HL-60/S4 (cell line): ENCODE measurements at regions not wholly inside any gene's neighbourhood (a gene's known extent, or its start where the extent isn't known, plus 50 kb on each side); places are given as distances from the start of the nearest gene placed in this dataset.
"Not testable (repeated sequence)": the region's sequence is repeated elsewhere in the genome, so short reads cannot be mapped to it uniquely, and the experiment has no call there.

Source experiments
- in situ Hi-C: fragments of 300-500 bp; cut with MboI; formaldehyde crosslinking; loops from 2 replicates; pipeline ENCODE4 v1.14.3; 2022; ENCODE audit warnings: low sequenced_read_pairs

- in situ Hi-C loops = loop anchor here (25.0 kb wide), 1 partner anchor 1380 kb away; no protein-coding TSS in a partner anchor
Observed at GRCh38 chr9:85792057-85792456, 50.3 kb upstream of the AGTPBP1 start.

- in situ Hi-C loops = loop anchor here (25.0 kb wide), 1 partner anchor 434 kb away; no protein-coding TSS in a partner anchor
Observed at GRCh38 chr9:85802978-85803695, 61.4 kb upstream of the AGTPBP1 start.

GRCh38 chr9:85804847-85805133, 63.0 kb upstream of the AGTPBP1 start:
- in situ Hi-C loops = loop anchor here (25.0 kb wide), 1 partner anchor 433 kb away; no protein-coding TSS in a partner anchor

GRCh38 chr9:85805134-85806005, 63.6 kb upstream of the AGTPBP1 start:
- in situ Hi-C loops = loop anchor here (25.0 kb wide), 1 partner anchor 432 kb away; no protein-coding TSS in a partner anchor

- in situ Hi-C loops = loop anchor here (25.0 kb wide), 1 partner anchor 429 kb away; no protein-coding TSS in a partner anchor
Observed at GRCh38 chr9:85808329-85808728, 66.6 kb upstream of the AGTPBP1 start.

GRCh38 chr9:85813388-85813787, 71.6 kb upstream of the AGTPBP1 start:
- in situ Hi-C loops = loop anchor here (25.0 kb wide), 1 partner anchor 424 kb away; no protein-coding TSS in a partner anchor

GRCh38 chr9:85814800-85815199, 73.0 kb upstream of the AGTPBP1 start:
- in situ Hi-C loops = loop anchor here (25.0 kb wide), 1 partner anchor 423 kb away; no protein-coding TSS in a partner anchor

GRCh38 chr9:85818971-85819370, 77.2 kb upstream of the AGTPBP1 start:
- in situ Hi-C loops = loop anchor here (25.0 kb wide), 1 partner anchor 418 kb away; no protein-coding TSS in a partner anchor

- in situ Hi-C loops = loop anchor here (25.0 kb wide), 1 partner anchor 417 kb away; no protein-coding TSS in a partner anchor
Observed at GRCh38 chr9:85820598-85820997, 78.8 kb upstream of the AGTPBP1 start.

- in situ Hi-C loops = loop anchor here (25.0 kb wide), 1 partner anchor 412 kb away; no protein-coding TSS in a partner anchor
Observed at GRCh38 chr9:85824949-85825348, 83.2 kb upstream of the AGTPBP1 start.

- in situ Hi-C loops = not testable (repeated sequence)
Observed at GRCh38 chr9:85834591-85834990, 92.8 kb upstream of the AGTPBP1 start.

GRCh38 chr9:85843949-85844348, 97.0 kb upstream of the NAA35 start:
- in situ Hi-C loops = not testable (repeated sequence)

- in situ Hi-C loops = not testable (repeated sequence)
Observed at GRCh38 chr9:85847782-85848181, 93.2 kb upstream of the NAA35 start.

GRCh38 chr9:85858056-85858750, 82.7 kb upstream of the NAA35 start:
- in situ Hi-C loops = no loop called here

GRCh38 chr9:85859765-85860164, 81.2 kb upstream of the NAA35 start:
- in situ Hi-C loops = no loop called here

GRCh38 chr9:85861882-85862281, 79.1 kb upstream of the NAA35 start:
- in situ Hi-C loops = not testable (repeated sequence)

- in situ Hi-C loops = no loop called here
Observed at GRCh38 chr9:85863875-85864274, 77.1 kb upstream of the NAA35 start.

GRCh38 chr9:85871008-85871407, 69.9 kb upstream of the NAA35 start:
- in situ Hi-C loops = no loop called here

- in situ Hi-C loops = not testable (repeated sequence)
Observed at GRCh38 chr9:85871683-85872082, 69.3 kb upstream of the NAA35 start.

- in situ Hi-C loops = no loop called here
Observed at GRCh38 chr9:85872463-85872862, 68.5 kb upstream of the NAA35 start.

GRCh38 chr9:85876628-85877027, 64.3 kb upstream of the NAA35 start:
- in situ Hi-C loops = no loop called here
